B cell (primary cell): ENCODE measurements at regions not wholly inside any gene's neighbourhood (a gene's known extent, or its start where the extent isn't known, plus 50 kb on each side); places are given as distances from the start of the nearest gene placed in this dataset.

Experiments
- ATAC-seq: fragments of 200-7000 bp; cut with Tn5 transposase; one replicate; pipeline ENCODE4 v1.10.0; 2021; ENCODE audit warnings: low read depth, mild to moderate bottlenecking, moderate number of reproducible peaks, moderate library complexity
- CTCF ChIA-PET: fragments of 350-600 bp; sonication (Branson Sonifier 250); formaldehyde crosslinking; loops from one replicate; lab custom pipeline; 2021; ENCODE audit warnings: antibody characterized with exemption, inconsistent platforms; lab: Charles Lee
- POLR2A ChIA-PET: fragments of 350-600 bp; sonication (Branson Sonifier 250); formaldehyde crosslinking; loops from one replicate; lab custom pipeline; 2021; ENCODE audit warnings: antibody characterized with exemption; lab: Charles Lee
- DNase-seq: peaks from one replicate; pipeline ENCODE4 v3.0.0; 2013
- H2AFZ ChIP-seq: 2 replicates; pipeline ENCODE4 v1.6.1; 2012; ENCODE audit warnings: mild to moderate bottlenecking, low read depth, low read length; ENCODE audit not compliant: insufficient read depth, poor library complexity, severe bottlenecking
- H3K27ac ChIP-seq, 2 donors: 1 replicate in 1 of 2; 2 replicates in 1 of 2; pipeline ENCODE4 v1.5.1; 2012 to 2013; ENCODE audit warnings: low read length in 2 of 2, mild to moderate bottlenecking in 2 of 2, moderate library complexity in 1 of 2
- H3K27me3 ChIP-seq, 4 experiments: fragments of 200-600 bp in 1 of 4; sonication (generic) in 1 of 4; replicated peaks in 1 of 4; 1 replicate in 2 of 4; 2 replicates in 2 of 4; pipeline versions ENCODE4 v1.6.1 to v1.7.0; 2013 to 2016; ENCODE audit warnings: low read length in 3 of 4, mild to moderate bottlenecking in 2 of 4, mixed read lengths in 1 of 4, moderate library complexity in 1 of 4; ENCODE audit not compliant: insufficient read depth in 4 of 4, control insufficient read depth in 3 of 4; ENCODE audit errors: control extremely low read depth in 1 of 4
- H3K36me3 ChIP-seq, 2 experiments: replicated peaks in 1 of 2; 1 replicate in 1 of 2; 2 replicates in 1 of 2; pipeline versions ENCODE4 v1.6.1 to v1.7.1; 2013; ENCODE audit warnings: low read length in 1 of 2; ENCODE audit not compliant: insufficient read depth in 2 of 2, control insufficient read depth in 1 of 2; ENCODE audit errors: control extremely low read depth in 1 of 2, extremely low read depth in 1 of 2
- H3K4me1 ChIP-seq, 2 donors: fragments of 200-600 bp in 1 of 2; sonication (generic) in 1 of 2; 1 replicate in 1 of 2; 2 replicates in 1 of 2; pipeline versions ENCODE4 v1.5.1 to v1.6.1; 2013 to 2017; ENCODE audit warnings: low read length in 2 of 2; ENCODE audit not compliant: control insufficient read depth in 2 of 2, insufficient read depth in 2 of 2
- H3K4me2 ChIP-seq: replicated peaks from 2 replicates; pipeline ENCODE3; 2012; ENCODE audit warnings: mild to moderate bottlenecking, low read depth, low read length; ENCODE audit not compliant: poor library complexity, severe bottlenecking
- H3K4me3 ChIP-seq, 5 experiments: fragments of 200-600 bp in 1 of 5; sonication (generic) in 1 of 5; 1 replicate in 3 of 5; 2 replicates in 2 of 5; pipeline versions ENCODE4 v1.5.1 to v1.7.0; 2011 to 2016; ENCODE audit warnings: low read length in 4 of 5, mild to moderate bottlenecking in 4 of 5, low read depth in 2 of 5, control low read depth in 1 of 5, moderate library complexity in 1 of 5; ENCODE audit not compliant: insufficient read depth in 1 of 5; ENCODE audit errors: control extremely low read depth in 1 of 5, extremely low read depth in 1 of 5
- H3K79me2 ChIP-seq: fragments of 200-600 bp; sonication (generic); one replicate; pipeline ENCODE4 v1.6.0; 2016; ENCODE audit warnings: low read length; ENCODE audit not compliant: control insufficient read depth, insufficient read depth
- H3K9ac ChIP-seq: fragments of 200-600 bp; sonication (generic); 2 replicates; pipeline ENCODE4 v1.6.1; 2017; ENCODE audit warnings: mild to moderate bottlenecking, low read length, moderate library complexity
- H3K9me3 ChIP-seq, 3 donors: one replicate each; pipeline versions ENCODE4 v1.6.1 to v1.7.1; 2013; ENCODE audit warnings: low read length in 2 of 3; ENCODE audit not compliant: control insufficient read depth in 2 of 3, insufficient read depth in 1 of 3; ENCODE audit errors: control extremely low read depth in 1 of 3
- H4K20me1 ChIP-seq: 2 replicates; pipeline ENCODE4 v1.6.0; 2012; ENCODE audit warnings: mild to moderate bottlenecking, low read length; ENCODE audit not compliant: insufficient read depth, control insufficient read depth, poor library complexity, severe bottlenecking
- H3K27ac Mint-ChIP-seq: one replicate; pipeline ENCODE4 v1.8.0; 2021; ENCODE audit warnings: mixed read lengths
- H3K27me3 Mint-ChIP-seq: one replicate; pipeline ENCODE4 v1.8.0; 2021; ENCODE audit warnings: mixed read lengths
- H3K4me1 Mint-ChIP-seq: one replicate; pipeline ENCODE4 v1.8.0; 2021; ENCODE audit warnings: mixed read lengths
- H3K4me3 Mint-ChIP-seq: one replicate; pipeline ENCODE4 v1.8.0; 2021; ENCODE audit warnings: mixed read lengths
- H3K9me3 Mint-ChIP-seq: one replicate; pipeline ENCODE4 v1.8.0; 2022; ENCODE audit warnings: mixed read lengths; ENCODE audit not compliant: insufficient read depth
- EZH2 ChIP-seq: IDR thresholded peaks from 2 replicates; pipeline ENCODE4 v1.6.1; 2012; ENCODE audit warnings: borderline replicate concordance, low read depth, mild to moderate bottlenecking, moderate library complexity, low read length; ENCODE audit not compliant: insufficient read depth, poor library complexity, severe bottlenecking
- WGBS: methylation state at CpG from one replicate; pipeline ENCODE4 v1.1.5; 2013; ENCODE audit warnings: missing lambda C conversion rate; ENCODE audit not compliant: insufficient coverage; 5-methylcytosine and 5-hydroxymethylcytosine counted together
- intact Hi-C: fragments of 100-400 bp; cut with micrococcal nuclease; formaldehyde crosslinking; loops from one replicate; pipeline ENCODE4 v1.10.0; 2022
- TF ChIP-seq, protein P1 (sequence below): fragments of 200-600 bp; IDR thresholded peaks from one replicate; pipeline ENCODE4 v1.8.0; 2022; ENCODE audit warnings: antibody characterized with exemption, mild to moderate bottlenecking

GRCh38 chr4:18463987-18464559 lies 442.5 kb upstream of the LCORL start:
- no peaks in the 10 kb centered on the region for H3K36me3 ChIP-seq
- no peak overlapping the region for H3K27ac Mint-ChIP-seq
- no peak overlapping the region for H3K27ac ChIP-seq
- H2AFZ ChIP-seq = no peak overlapping the region
- no peaks in the 10 kb centered on the region for H3K27me3 Mint-ChIP-seq
- no peak for TF ChIP-seq EZH2
- TF ChIP-seq, protein P1, sequence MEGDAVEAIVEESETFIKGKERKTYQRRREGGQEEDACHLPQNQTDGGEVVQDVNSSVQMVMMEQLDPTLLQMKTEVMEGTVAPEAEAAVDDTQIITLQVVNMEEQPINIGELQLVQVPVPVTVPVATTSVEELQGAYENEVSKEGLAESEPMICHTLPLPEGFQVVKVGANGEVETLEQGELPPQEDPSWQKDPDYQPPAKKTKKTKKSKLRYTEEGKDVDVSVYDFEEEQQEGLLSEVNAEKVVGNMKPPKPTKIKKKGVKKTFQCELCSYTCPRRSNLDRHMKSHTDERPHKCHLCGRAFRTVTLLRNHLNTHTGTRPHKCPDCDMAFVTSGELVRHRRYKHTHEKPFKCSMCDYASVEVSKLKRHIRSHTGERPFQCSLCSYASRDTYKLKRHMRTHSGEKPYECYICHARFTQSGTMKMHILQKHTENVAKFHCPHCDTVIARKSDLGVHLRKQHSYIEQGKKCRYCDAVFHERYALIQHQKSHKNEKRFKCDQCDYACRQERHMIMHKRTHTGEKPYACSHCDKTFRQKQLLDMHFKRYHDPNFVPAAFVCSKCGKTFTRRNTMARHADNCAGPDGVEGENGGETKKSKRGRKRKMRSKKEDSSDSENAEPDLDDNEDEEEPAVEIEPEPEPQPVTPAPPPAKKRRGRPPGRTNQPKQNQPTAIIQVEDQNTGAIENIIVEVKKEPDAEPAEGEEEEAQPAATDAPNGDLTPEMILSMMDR = no peak
- H3K4me2 ChIP-seq = no peak overlapping the region
- H3K4me1 ChIP-seq = no peaks in the 10 kb centered on the region
- H3K4me3 ChIP-seq = no peak overlapping the region
- intact Hi-C loops = no loop called here
- H3K9me3 ChIP-seq = no peaks in the 10 kb centered on the region
- whole genome bisulfite sequencing = 75% methylated on average over 4 of the region's 4 CpGs
- peaks cover 6% of the 10 kb centered on the region for H3K9me3 Mint-ChIP-seq
- DNase-seq (no peak), ATAC-seq (no peak)
- H3K4me1 Mint-ChIP-seq = no peaks in the 10 kb centered on the region
- no peak overlapping the region for H3K9ac ChIP-seq
- POLR2A ChIA-PET = no interaction called here
- no peaks in the 10 kb centered on the region for H4K20me1 ChIP-seq
- H3K27me3 ChIP-seq = no peaks in the 10 kb centered on the region
- no peaks in the 10 kb centered on the region for H3K79me2 ChIP-seq
- CTCF ChIA-PET = no interaction called here
- H3K4me3 Mint-ChIP-seq = no peak overlapping the region

GRCh38 chr4:18458465-18458864 lies 436.9 kb upstream of the LCORL start:
- POLR2A ChIA-PET = no interaction called here

More at GRCh38 chr4:18458465-18458864, 436.9 kb upstream of the LCORL start:
- Histone ChIP-seq H3K4me3 (no peak overlapping the region), H3K36me3 (no peaks in the 10 kb centered on the region), H4K20me1 (no peaks in the 10 kb centered on the region), H3K4me1 (no peaks in the 10 kb centered on the region), H3K9ac (no peak overlapping the region), H3K79me2 (no peaks in the 10 kb centered on the region), H3K27ac (no peak overlapping the region), H2AFZ (no peak overlapping the region), H3K27me3 (no peaks in the 10 kb centered on the region), H3K9me3 (no peaks in the 10 kb centered on the region), H3K4me2 (no peak overlapping the region)
- intact Hi-C loops = no loop called here
- CTCF ChIA-PET = no interaction called here
- ATAC-seq (no peak), DNase-seq (no peak)
- WGBS = 100% methylated on average over 1 of the region's 3 CpGs
- Mint-ChIP-seq H3K9me3 (peaks cover 4% of the 10 kb centered on the region), H3K27ac (no peak overlapping the region), H3K4me3 (no peak overlapping the region), H3K4me1 (no peaks in the 10 kb centered on the region), H3K27me3 (no peaks in the 10 kb centered on the region)
- TF ChIP-seq EZH2 = no peak
- TF ChIP-seq, protein P1 = no peak
